ENCODE measurements at regions not wholly inside any gene's neighbourhood (a gene's known extent, or its start where the extent isn't known, plus 50 kb on each side); places are given as distances from the start of the nearest gene placed in this dataset.

GRCh38 chr3:76198086-76198485 is 412.7 kb upstream of the ZNF717 start:
- ATAC-seq (ENCODE audit: low FRiP score in 2 of 2) (no peak), DNase-seq (no peak)
- WGBS, 2 donors = 67 to 92% methylated on average over 1 of the region's 1 CpG
- Histone ChIP-seq H3K4me3 (no peak overlapping the region), H3K27ac (no peak overlapping the region), H3K4me1 (no peaks in the 10 kb centered on the region), H3K36me3 (no peaks in the 10 kb centered on the region), H3K9me3 (no peaks in the 10 kb centered on the region), H3K27me3 (no peaks in the 10 kb centered on the region)
- no peak for TF ChIP-seq CTCF (IDR thresholded peaks at IDR 0.05)
- TF ChIP-seq POLR2AphosphoS5 (IDR thresholded peaks at IDR 0.05) = no peak

GRCh38 chr3:76199382-76199781 is 414.0 kb upstream of the ZNF717 start:
- TF ChIP-seq POLR2A (IDR thresholded peaks at IDR 0.05) = no peak
- TF ChIP-seq POLR2AphosphoS5 (IDR thresholded peaks at IDR 0.05) = no peak
- TF ChIP-seq CTCF (IDR thresholded peaks at IDR 0.05) = no peak
- TF ChIP-seq EP300 (IDR thresholded peaks at IDR 0.05) = no peak
- no peaks in the 10 kb centered on the region for H3K27me3 ChIP-seq
- H3K4me1 ChIP-seq = no peaks in the 10 kb centered on the region
- no peak overlapping the region for H3K4me3 ChIP-seq
- no peaks in the 10 kb centered on the region for H3K36me3 ChIP-seq
- no peak for DNase-seq
- H3K9me3 ChIP-seq = no peaks in the 10 kb centered on the region
- H3K27ac ChIP-seq = no peak overlapping the region
- ATAC-seq (ENCODE audit: low FRiP score in 2 of 2) = no peak
- 51 to 64% methylated on average over 5 of the region's 5 CpGs for WGBS, 2 donors

- WGBS, 2 donors = 84% methylated on average over 12 of the region's 12 CpGs
- Histone ChIP-seq H3K27me3 (no peaks in the 10 kb centered on the region), H3K4me3 (no peak overlapping the region), H3K9me3 (no peaks in the 10 kb centered on the region), H3K36me3 (no peaks in the 10 kb centered on the region), H3K4me1 (no peaks in the 10 kb centered on the region), H3K27ac (no peak overlapping the region)
- DNase-seq = no peak
- no peak for ATAC-seq (ENCODE audit: low FRiP score in 2 of 2)
- TF ChIP-seq CTCF (IDR thresholded peaks at IDR 0.05) = no peak
- TF ChIP-seq POLR2AphosphoS5 (IDR thresholded peaks at IDR 0.05) = no peak
- TF ChIP-seq POLR2A (IDR thresholded peaks at IDR 0.05) = no peak
- TF ChIP-seq EP300 (IDR thresholded peaks at IDR 0.05) = no peak
These were observed 418.2 kb upstream of the ZNF717 start for GRCh38 chr3:76203578-76203977.

- no peaks in the 10 kb centered on the region for H3K9me3 ChIP-seq
- TF ChIP-seq POLR2A (IDR thresholded peaks at IDR 0.05) (no peak), EP300 (IDR thresholded peaks at IDR 0.05) (no peak), POLR2AphosphoS5 (IDR thresholded peaks at IDR 0.05) (no peak), CTCF (IDR thresholded peaks at IDR 0.05) (no peak)
- no peak overlapping the region for H3K4me3 ChIP-seq
- no peaks in the 10 kb centered on the region for H3K36me3 ChIP-seq
- no peak overlapping the region for H3K27ac ChIP-seq
- no peak for ATAC-seq (ENCODE audit: low FRiP score in 2 of 2)
- no peak for DNase-seq
- WGBS, 2 donors = 57 to 70% methylated on average over 3 of the region's 3 CpGs
- no peaks in the 10 kb centered on the region for H3K4me1 ChIP-seq
- no peaks in the 10 kb centered on the region for H3K27me3 ChIP-seq
These were observed 421.0 kb upstream of the ZNF717 start for GRCh38 chr3:76206346-76206745.

GRCh38 chr3:76212679-76213078 is 427.3 kb upstream of the ZNF717 start:
- TF ChIP-seq POLR2AphosphoS5 (IDR thresholded peaks at IDR 0.05) = no peak
- no peak for TF ChIP-seq CTCF (IDR thresholded peaks at IDR 0.05)
- no peak for TF ChIP-seq EP300 (IDR thresholded peaks at IDR 0.05)
- TF ChIP-seq POLR2A (IDR thresholded peaks at IDR 0.05) = no peak
- Histone ChIP-seq H3K27me3 (no peaks in the 10 kb centered on the region), H3K36me3 (no peaks in the 10 kb centered on the region), H3K9me3 (no peaks in the 10 kb centered on the region), H3K27ac (no peak overlapping the region), H3K4me1 (no peaks in the 10 kb centered on the region), H3K4me3 (no peak overlapping the region)
- DNase-seq (no peak), ATAC-seq (ENCODE audit: low FRiP score in 2 of 2) (no peak)
- 91% methylated on average over 2 of the region's 2 CpGs for WGBS, 2 donors
